Aorta (tissue), 5 donors: ENCODE measurements at regions not wholly inside any gene's neighbourhood (a gene's known extent, or its start where the extent isn't known, plus 50 kb on each side); places are given as distances from the start of the nearest gene placed in this dataset.
"Not testable (repeated sequence)": the region's sequence is repeated elsewhere in the genome, so short reads cannot be mapped to it uniquely, and the experiment has no call there.

Experiments used
- ATAC-seq: fragments of 200-7000 bp; cut with Tn5 transposase; one replicate; pipeline ENCODE4 v1.9.1; 2022; ENCODE audit warnings: moderate library complexity; ENCODE audit not compliant: low FRiP score
- DNase-seq, 2 donors: peaks; one replicate each; pipeline ENCODE4 v3.0.0-alpha.2; 2020
- H3K27ac ChIP-seq, 2 donors: one replicate each; pipeline ENCODE4 v1.5.1; 2013; ENCODE audit warnings: low read length in 2 of 2, mild to moderate bottlenecking in 2 of 2, moderate library complexity in 2 of 2, control low read depth in 1 of 2, inconsistent platforms in 1 of 2, low read depth in 1 of 2
- H3K27me3 ChIP-seq, 2 donors: one replicate each; pipeline ENCODE4 v1.6.1; 2013; ENCODE audit warnings: control low read depth in 1 of 2, low read length in 1 of 2, mild to moderate bottlenecking in 1 of 2, moderate library complexity in 1 of 2; ENCODE audit not compliant: insufficient read depth in 2 of 2, control insufficient read depth in 1 of 2
- H3K36me3 ChIP-seq, 2 donors: one replicate each; pipeline ENCODE4 v1.6.1; 2013; ENCODE audit warnings: control low read depth in 1 of 2, low read length in 1 of 2, mild to moderate bottlenecking in 1 of 2; ENCODE audit not compliant: insufficient read depth in 2 of 2, control insufficient read depth in 1 of 2
- H3K4me1 ChIP-seq, 2 donors: one replicate each; pipeline ENCODE4 v1.6.1; 2013; ENCODE audit warnings: low read length in 2 of 2, control low read depth in 1 of 2, mild to moderate bottlenecking in 1 of 2, moderate library complexity in 1 of 2; ENCODE audit not compliant: insufficient read depth in 2 of 2, control insufficient read depth in 1 of 2
- H3K4me3 ChIP-seq, 2 donors: one replicate each; pipeline ENCODE4 v1.5.1; 2013; ENCODE audit warnings: low read length in 2 of 2, control low read depth in 1 of 2, mild to moderate bottlenecking in 1 of 2
- H3K9me3 ChIP-seq: one replicate; pipeline ENCODE4 v1.6.1; 2013; ENCODE audit warnings: mild to moderate bottlenecking, low read length; ENCODE audit not compliant: control insufficient read depth
- WGBS, 2 donors: extraction: QIAGEN DNeasy Blood & Tissue Kit; methylation state at CpG; one replicate each; pipeline ENCODE4 v1.1.7; 2013; 5-methylcytosine and 5-hydroxymethylcytosine counted together
- intact Hi-C, 2 donors: fragments of 100-400 bp; cut with DNase I; formaldehyde crosslinking; loops; one replicate each; pipeline versions ENCODE4 v1.14.2 to v1.15.0; 2022
- donor health status: healthy with polysubstance abuse.
- donor health status: Bipolar disorder and iron deficiency.
- donor health status: DM: no; HTN: no; CAD: no.
- donor health status: DM: no; HTN: no; CAD: no.
- donor health status: DM: yes; HTN: yes; CAD: no.

- Histone ChIP-seq H3K4me3 (no peak overlapping the region), H3K27me3 (no peaks in the 10 kb centered on the region), H3K36me3 (no peaks in the 10 kb centered on the region), H3K27ac (no peak overlapping the region), H3K4me1 (no peaks in the 10 kb centered on the region), H3K9me3 (no peaks in the 10 kb centered on the region)
- DNase-seq (no peak), ATAC-seq (no peak)
- intact Hi-C loops: no loop called here
- WGBS, 2 donors: 4% methylated on average over 4 of the region's 4 CpGs
Observed at GRCh38 chr2:103401621-103402020, 639.8 kb downstream of the TMEM182 start.

DNA sequence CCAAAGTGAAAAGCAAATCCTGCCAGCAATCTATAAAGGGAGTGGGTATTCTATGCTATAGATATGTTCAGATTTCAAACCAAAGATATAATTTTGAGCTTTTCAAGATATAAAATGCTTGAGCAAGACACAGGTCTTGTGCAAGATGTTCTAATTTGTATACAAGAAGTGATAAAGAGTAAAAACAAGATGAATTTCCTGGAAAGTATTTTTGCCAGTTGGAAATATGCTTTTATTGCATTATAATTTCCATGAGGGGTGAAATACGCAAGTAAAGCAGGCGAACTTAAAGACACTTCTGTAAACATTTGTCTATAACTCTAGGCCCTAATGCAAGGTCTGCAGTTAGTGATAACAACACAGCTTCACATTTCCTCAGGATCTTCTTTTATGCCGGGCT is 640.5 kb downstream of the TMEM182 start:
- H3K27ac ChIP-seq: no peak overlapping the region
- intact Hi-C loops: no loop called here
- 77 to 94% methylated on average over 3 of the region's 3 CpGs for WGBS, 2 donors
- H3K36me3 ChIP-seq: no peaks in the 10 kb centered on the region
- H3K9me3 ChIP-seq: no peaks in the 10 kb centered on the region
- no peak overlapping the region for H3K4me3 ChIP-seq
- no peaks in the 10 kb centered on the region for H3K27me3 ChIP-seq
- ATAC-seq (no peak), DNase-seq (no peak)
- no peaks in the 10 kb centered on the region for H3K4me1 ChIP-seq

DNA sequence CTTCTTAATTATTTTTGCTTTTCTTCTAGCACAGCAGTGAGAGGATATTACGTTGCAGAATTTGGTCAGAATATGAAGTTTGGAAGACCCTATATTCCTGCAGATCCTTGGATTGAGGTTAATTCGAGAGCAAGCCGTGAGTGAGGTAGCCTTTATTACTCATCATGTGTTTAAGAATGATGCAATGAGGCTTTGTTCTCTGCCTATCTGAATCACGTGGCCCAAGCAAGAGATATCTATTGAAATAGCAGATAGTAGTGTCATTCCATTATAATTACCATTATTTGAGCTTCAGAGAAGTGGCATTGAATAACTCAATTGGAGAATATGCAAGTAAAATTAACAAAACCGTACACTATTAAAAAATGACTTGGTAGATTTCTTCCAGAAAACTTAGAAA is 641.1 kb downstream of the TMEM182 start:
- no peak for ATAC-seq
- Histone ChIP-seq H3K27me3 (no peaks in the 10 kb centered on the region), H3K36me3 (no peaks in the 10 kb centered on the region), H3K9me3 (no peaks in the 10 kb centered on the region), H3K27ac (no peak overlapping the region), H3K4me1 (no peaks in the 10 kb centered on the region), H3K4me3 (no peak overlapping the region)
- WGBS, 2 donors: 75 to 82% methylated on average over 5 of the region's 5 CpGs
- DNase-seq: no peak
- intact Hi-C loops: no loop called here

GRCh38 chr2:103403388-103403787 is 641.6 kb downstream of the TMEM182 start:
- intact Hi-C loops, ATAC-seq: not testable (repeated sequence)
- WGBS, 2 donors: 94 to 95% methylated on average over 5 of the region's 5 CpGs

DNA sequence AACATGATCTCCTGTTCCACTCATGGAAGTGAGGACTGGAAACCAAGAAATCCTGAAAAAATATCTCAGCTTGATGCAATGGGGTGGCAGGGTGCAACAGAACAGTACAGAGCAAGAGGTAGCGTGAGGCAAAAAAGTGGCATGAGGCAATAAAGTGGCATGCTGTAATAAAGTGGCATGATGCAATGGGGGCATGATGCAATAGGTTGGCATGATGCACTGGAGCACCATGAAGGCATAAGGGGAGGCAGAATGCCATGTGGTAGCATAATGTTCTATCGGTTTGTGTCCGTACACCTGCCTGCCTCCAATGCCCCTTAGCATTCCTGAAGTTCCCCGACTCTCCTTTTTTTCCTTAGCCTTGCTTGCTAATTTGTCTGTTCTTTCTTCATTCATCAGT is 648.4 kb downstream of the TMEM182 start:
- intact Hi-C loops: no loop called here
- no peak for ATAC-seq
- Histone ChIP-seq H3K27ac (no peak overlapping the region), H3K9me3 (peaks cover 2% of the 10 kb centered on the region), H3K4me1 (no peaks in the 10 kb centered on the region), H3K36me3 (no peaks in the 10 kb centered on the region), H3K27me3 (no peaks in the 10 kb centered on the region), H3K4me3 (no peak overlapping the region)
- 86 to 91% methylated on average over 4 of the region's 4 CpGs for WGBS, 2 donors
- no peak for DNase-seq

More at GRCh38 chr2:103403388-103403787, 641.6 kb downstream of the TMEM182 start:
- not testable (repeated sequence) for H3K27me3 ChIP-seq, H3K4me3 ChIP-seq, DNase-seq, H3K27ac ChIP-seq, H3K36me3 ChIP-seq, H3K9me3 ChIP-seq, H3K4me1 ChIP-seq

DNA sequence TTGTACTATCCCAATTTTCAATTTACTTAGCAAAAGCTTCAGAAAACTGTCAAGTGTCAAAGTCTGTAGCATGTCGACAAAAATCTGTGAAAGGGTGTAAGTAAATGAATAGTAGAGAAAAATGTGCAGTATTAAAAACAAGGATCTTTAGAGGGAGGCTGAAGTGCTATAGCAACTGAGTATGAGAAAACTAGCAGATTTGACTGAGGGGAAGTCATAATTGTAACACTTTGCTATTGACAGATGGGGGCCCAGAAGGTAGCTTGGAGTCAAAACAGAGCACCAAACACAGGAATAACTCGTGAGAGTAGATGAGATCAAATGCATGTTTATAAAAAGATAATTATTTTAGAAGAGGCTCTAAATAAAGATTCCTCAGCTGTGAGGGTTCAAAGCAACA is 657.7 kb downstream of the TMEM182 start:
- 72 to 80% methylated on average over 2 of the region's 2 CpGs for WGBS, 2 donors
- Histone ChIP-seq H3K27me3 (no peaks in the 10 kb centered on the region), H3K4me1 (no peaks in the 10 kb centered on the region), H3K4me3 (no peak overlapping the region), H3K27ac (no peak overlapping the region), H3K9me3 (no peaks in the 10 kb centered on the region), H3K36me3 (no peaks in the 10 kb centered on the region)
- ATAC-seq: no peak
- intact Hi-C loops: no loop called here
- DNase-seq: no peak

DNA sequence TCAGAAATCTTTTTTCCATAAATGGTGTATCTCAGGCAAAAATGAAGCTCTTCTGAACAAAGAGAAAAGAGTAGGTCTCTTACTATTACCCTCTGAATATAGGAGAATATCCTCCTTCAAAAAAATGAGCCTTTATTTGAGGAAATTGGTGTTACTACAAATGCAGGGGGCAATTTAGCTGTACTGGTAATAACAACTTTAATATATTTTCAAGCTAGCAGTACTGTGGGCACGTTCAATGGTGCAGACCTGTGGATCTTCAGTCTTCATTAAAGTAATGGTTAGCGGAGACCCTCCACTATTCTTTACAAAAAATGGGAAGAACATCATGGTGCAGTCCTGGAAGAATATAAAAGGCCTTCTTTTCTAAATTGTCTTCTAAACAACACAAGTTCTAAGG is 661.3 kb downstream of the TMEM182 start:
- ATAC-seq (no peak), DNase-seq (no peak)
- no peak overlapping the region for H3K27ac ChIP-seq
- H3K4me3 ChIP-seq: no peak overlapping the region
- H3K36me3 ChIP-seq: no peaks in the 10 kb centered on the region
- 87 to 90% methylated on average over 2 of the region's 2 CpGs for WGBS, 2 donors
- no peaks in the 10 kb centered on the region for H3K9me3 ChIP-seq
- intact Hi-C loops: no loop called here
- no peaks in the 10 kb centered on the region for H3K27me3 ChIP-seq
- H3K4me1 ChIP-seq: no peaks in the 10 kb centered on the region

- H3K27me3 ChIP-seq: no peaks in the 10 kb centered on the region
- ATAC-seq: no peak
- intact Hi-C loops: no loop called here
- no peak overlapping the region for H3K27ac ChIP-seq
- DNase-seq: no peak
- H3K9me3 ChIP-seq: no peaks in the 10 kb centered on the region
- H3K4me3 ChIP-seq: no peak overlapping the region
- H3K4me1 ChIP-seq: no peaks in the 10 kb centered on the region
- H3K36me3 ChIP-seq: no peaks in the 10 kb centered on the region
- 90 to 91% methylated on average over 3 of the region's 3 CpGs for WGBS, 2 donors
Observed at GRCh38 chr2:103427567-103427966, 665.7 kb downstream of the TMEM182 start.

GRCh38 chr2:103430191-103430590 is 668.4 kb downstream of the TMEM182 start:
- 88 to 90% methylated on average over 6 of the region's 6 CpGs for WGBS, 2 donors
- Histone ChIP-seq H3K4me1 (no peaks in the 10 kb centered on the region), H3K4me3 (no peak overlapping the region), H3K27ac (no peak overlapping the region), H3K27me3 (no peaks in the 10 kb centered on the region), H3K9me3 (no peaks in the 10 kb centered on the region), H3K36me3 (no peaks in the 10 kb centered on the region)
- ATAC-seq (no peak), DNase-seq (no peak)
- intact Hi-C loops: no loop called here
